Sigmoid colon (tissue), 6 donors: ENCODE measurements at regions not wholly inside any gene's neighbourhood (a gene's known extent, or its start where the extent isn't known, plus 50 kb on each side); places are given as distances from the start of the nearest gene placed in this dataset.

ENCODE experiments used
- DNase-seq: peaks from one replicate; pipeline ENCODE4 v3.0.0-alpha.2; 2019
- H3K27ac ChIP-seq, 4 donors: fragments of 200-600 bp; sonication (generic); one replicate each; pipeline ENCODE4 v1.5.1; 2016 to 2019; ENCODE audit warnings: mild to moderate bottlenecking in 1 of 4
- H3K27me3 ChIP-seq, 3 donors: fragments of 200-600 bp; sonication (generic); one replicate each; pipeline ENCODE4 v1.5.1; 2019; ENCODE audit warnings: mild to moderate bottlenecking in 1 of 3
- H3K36me3 ChIP-seq, 4 donors: fragments of 200-600 bp; sonication (generic); one replicate each; pipeline ENCODE4 v1.5.1; 2016 to 2019
- H3K4me1 ChIP-seq, 4 donors: fragments of 200-600 bp; sonication (generic); one replicate each; pipeline ENCODE4 v1.5.1; 2017 to 2019
- H3K4me3 ChIP-seq, 4 donors: fragments of 200-600 bp; sonication (generic); one replicate each; pipeline ENCODE4 v1.5.1; 2017 to 2019; ENCODE audit warnings: mild to moderate bottlenecking in 2 of 4, moderate library complexity in 1 of 4
- H3K9me3 ChIP-seq, 4 donors: fragments of 200-600 bp in 3 of 4; sonication (generic) in 3 of 4; one replicate each; pipeline versions ENCODE4 v1.5.1 to v1.6.1; 2013 to 2019
- EP300 ChIP-seq, 4 donors: sonication (generic); formaldehyde crosslinking; IDR thresholded peaks; one replicate each; pipeline ENCODE4 v1.6.1; 2017; ENCODE audit warnings: antibody characterized with exemption in 4 of 4
- POLR2A ChIP-seq, 2 donors: fragments of 450-650 bp; IDR thresholded peaks; one replicate each; pipeline ENCODE4 v1.6.1; 2016; ENCODE audit warnings: antibody characterized with exemption in 2 of 2, mild to moderate bottlenecking in 2 of 2, moderate library complexity in 2 of 2
- POLR2AphosphoS5 ChIP-seq, 4 donors: sonication (generic); formaldehyde crosslinking; IDR thresholded peaks; one replicate each; pipeline ENCODE4 v1.6.1; 2017; ENCODE audit warnings: antibody characterized with exemption in 4 of 4
- WGBS, 2 donors: extraction: QIAGEN DNeasy Blood & Tissue Kit; methylation state at CpG; one replicate each; pipeline ENCODE4 v1.1.7; 2013; 5-methylcytosine and 5-hydroxymethylcytosine counted together
- intact Hi-C: fragments of 100-400 bp; cut with DNase I; formaldehyde crosslinking; loops from one replicate; pipeline ENCODE4 v1.15.1; 2023
- TF ChIP-seq, protein P1 (sequence below), 4 experiments: fragments of 450-650 bp in 3 of 4; fragments of 200-600 bp in 1 of 4; IDR thresholded peaks; one replicate each; pipeline ENCODE4 v1.5.1; 2016 to 2019; ENCODE audit warnings: antibody characterized with exemption in 4 of 4, mild to moderate bottlenecking in 3 of 4, moderate library complexity in 2 of 4
- donor health status: healthy with polysubstance abuse.
- donor health status: healthy.

DNA sequence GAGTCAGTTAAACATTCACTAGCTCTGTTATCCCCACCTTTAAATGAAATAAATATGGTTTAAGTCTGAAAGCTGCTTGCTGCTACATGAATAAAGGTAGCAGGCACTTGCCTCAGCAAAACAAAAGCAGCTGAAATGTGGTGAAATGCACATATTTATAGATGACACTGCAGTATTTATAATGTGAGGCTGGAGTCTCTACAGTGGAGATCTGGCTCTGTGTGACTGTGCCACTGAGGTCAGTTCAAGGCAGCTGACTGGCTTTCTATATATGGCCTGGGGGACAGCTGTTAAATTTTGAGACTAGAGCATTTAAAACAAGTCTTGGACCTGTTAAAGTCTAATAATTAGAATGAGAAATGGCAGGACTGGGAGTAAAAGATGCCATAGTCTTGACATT, 859.6 kb upstream of the SEMA6A start:
- no peaks in the 10 kb centered on the region for H3K9me3 ChIP-seq
- intact Hi-C loops = loop anchor here (10.0 kb wide), 3 partner anchors 379 to 909 kb away; partner anchors contain the start of gene SEMA6A
- TF ChIP-seq, protein P1, sequence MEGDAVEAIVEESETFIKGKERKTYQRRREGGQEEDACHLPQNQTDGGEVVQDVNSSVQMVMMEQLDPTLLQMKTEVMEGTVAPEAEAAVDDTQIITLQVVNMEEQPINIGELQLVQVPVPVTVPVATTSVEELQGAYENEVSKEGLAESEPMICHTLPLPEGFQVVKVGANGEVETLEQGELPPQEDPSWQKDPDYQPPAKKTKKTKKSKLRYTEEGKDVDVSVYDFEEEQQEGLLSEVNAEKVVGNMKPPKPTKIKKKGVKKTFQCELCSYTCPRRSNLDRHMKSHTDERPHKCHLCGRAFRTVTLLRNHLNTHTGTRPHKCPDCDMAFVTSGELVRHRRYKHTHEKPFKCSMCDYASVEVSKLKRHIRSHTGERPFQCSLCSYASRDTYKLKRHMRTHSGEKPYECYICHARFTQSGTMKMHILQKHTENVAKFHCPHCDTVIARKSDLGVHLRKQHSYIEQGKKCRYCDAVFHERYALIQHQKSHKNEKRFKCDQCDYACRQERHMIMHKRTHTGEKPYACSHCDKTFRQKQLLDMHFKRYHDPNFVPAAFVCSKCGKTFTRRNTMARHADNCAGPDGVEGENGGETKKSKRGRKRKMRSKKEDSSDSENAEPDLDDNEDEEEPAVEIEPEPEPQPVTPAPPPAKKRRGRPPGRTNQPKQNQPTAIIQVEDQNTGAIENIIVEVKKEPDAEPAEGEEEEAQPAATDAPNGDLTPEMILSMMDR (IDR thresholded peaks at IDR 0.05) = no peak
- TF ChIP-seq POLR2AphosphoS5 (IDR thresholded peaks at IDR 0.05) (peak in 1 of 4 donors; percentile 9), POLR2A (IDR thresholded peaks at IDR 0.05) (no peak), EP300 (IDR thresholded peaks at IDR 0.05) (no peak)
- peaks cover 0 to 67% (median 40%) of the 10 kb centered on the region in 4 donors for H3K4me1 ChIP-seq
- DNase-seq = no peak
- H3K27me3 ChIP-seq = no peaks in the 10 kb centered on the region
- no peaks in the 10 kb centered on the region for H3K36me3 ChIP-seq
- no peak overlapping the region for H3K4me3 ChIP-seq
- H3K27ac ChIP-seq = peak overlapping the region in 3 of 4 donors; percentile 66 to 74 (median 71)

DNA sequence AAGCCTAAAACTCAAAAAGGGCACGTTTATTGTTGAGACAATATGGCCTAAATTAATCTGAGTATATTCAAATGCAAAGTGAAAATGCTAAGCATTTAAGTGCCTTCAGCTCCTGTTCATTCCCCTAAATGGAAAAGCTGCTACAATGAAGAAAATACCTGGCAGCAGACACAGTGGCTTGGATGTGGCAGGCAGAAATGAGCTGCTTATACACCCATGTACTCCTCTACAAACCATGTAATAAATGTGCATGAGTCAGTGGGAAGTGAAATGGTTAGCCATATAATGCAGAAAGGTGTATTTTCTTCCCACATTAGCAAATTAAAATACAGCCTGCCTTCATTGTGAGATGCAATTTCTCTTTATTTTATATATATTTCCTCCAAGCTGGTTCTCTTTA, 859.2 kb upstream of the SEMA6A start:
- H3K4me1 ChIP-seq = peaks cover 0 to 67% (median 40%) of the 10 kb centered on the region in 4 donors
- H3K36me3 ChIP-seq = no peaks in the 10 kb centered on the region
- H3K4me3 ChIP-seq = no peak overlapping the region
- no peaks in the 10 kb centered on the region for H3K27me3 ChIP-seq
- DNase-seq = no peak
- H3K9me3 ChIP-seq = no peaks in the 10 kb centered on the region
- intact Hi-C loops = loop anchor here (10.0 kb wide), 3 partner anchors 379 to 909 kb away; partner anchors contain the start of gene SEMA6A
- WGBS, 2 donors = 50 to 57% methylated on average over 1 of the region's 1 CpG
- TF ChIP-seq EP300 (IDR thresholded peaks at IDR 0.05) (no peak), POLR2AphosphoS5 (IDR thresholded peaks at IDR 0.05) (peak in 2 of 4 donors; percentile 18 to 28)
- H3K27ac ChIP-seq = peak overlapping the region in 3 of 4 donors; percentile 66 to 74 (median 71)

DNA sequence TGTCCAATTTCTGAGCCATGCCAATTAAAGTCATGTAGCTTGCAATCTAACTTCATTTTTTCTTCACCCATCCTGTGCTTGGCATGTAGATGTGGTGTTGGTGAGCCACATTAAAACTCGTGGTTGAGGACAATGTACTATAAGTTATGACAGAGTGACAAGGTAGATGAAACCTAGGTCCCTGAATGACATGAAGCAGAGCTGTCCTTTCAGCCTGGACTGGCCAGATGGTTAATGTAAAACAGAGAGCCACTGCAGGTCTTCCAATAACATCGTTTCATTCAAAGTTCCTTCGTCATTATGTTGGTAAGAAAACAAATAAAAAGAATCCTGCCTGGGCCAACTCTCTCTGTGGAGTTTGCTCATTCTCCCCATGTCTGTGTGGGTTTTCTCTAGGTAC, 856.5 kb upstream of the SEMA6A start:
- Histone ChIP-seq H3K4me1 (peaks cover 0 to 63% (median 40%) of the 10 kb centered on the region in 4 donors), H3K9me3 (no peaks in the 10 kb centered on the region), H3K36me3 (no peaks in the 10 kb centered on the region), H3K27ac (peak overlapping the region in 3 of 4 donors; percentile 54 to 74 (median 71)), H3K27me3 (no peaks in the 10 kb centered on the region), H3K4me3 (no peak overlapping the region)
- intact Hi-C loops = loop anchor here (10.0 kb wide), 3 partner anchors 376 to 906 kb away; partner anchors contain the start of gene SEMA6A
- TF ChIP-seq POLR2A (IDR thresholded peaks at IDR 0.05) (no peak), EP300 (IDR thresholded peaks at IDR 0.05) (peak; percentile 38 to 83 (median 56)), POLR2AphosphoS5 (IDR thresholded peaks at IDR 0.05) (peak; percentile 85 to 96 (median 90))
- TF ChIP-seq, protein P1 (IDR thresholded peaks at IDR 0.05) = no peak
- 42 to 72% methylated on average over 3 of the region's 3 CpGs for WGBS, 2 donors
- no peak for DNase-seq

DNA sequence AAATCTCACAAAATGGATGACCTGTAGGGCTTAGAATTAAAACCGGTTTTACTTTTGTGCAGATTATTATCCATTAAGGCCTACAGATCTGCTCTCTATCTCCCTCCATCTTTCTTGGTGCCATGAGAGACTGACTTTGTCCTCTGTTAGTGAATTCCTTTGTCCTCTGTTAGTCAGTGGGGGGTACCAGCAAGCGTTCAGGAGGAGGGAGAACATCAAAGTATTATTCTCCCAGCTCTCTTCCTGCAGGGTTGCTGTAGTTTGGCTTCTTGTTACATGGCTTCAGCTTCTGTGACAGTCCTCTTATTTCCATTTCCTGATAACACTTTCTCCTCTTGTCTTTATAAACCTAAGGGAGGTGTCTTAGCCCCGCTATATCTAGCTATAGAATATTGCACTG, 850.5 kb upstream of the SEMA6A start:
- no peak for TF ChIP-seq EP300 (IDR thresholded peaks at IDR 0.05)
- no peak for TF ChIP-seq POLR2AphosphoS5 (IDR thresholded peaks at IDR 0.05)
- TF ChIP-seq, protein P1 (IDR thresholded peaks at IDR 0.05) = no peak
- no peak for TF ChIP-seq POLR2A (IDR thresholded peaks at IDR 0.05)
- H3K27me3 ChIP-seq = no peaks in the 10 kb centered on the region
- no peak overlapping the region for H3K27ac ChIP-seq
- DNase-seq = no peak
- no peaks in the 10 kb centered on the region for H3K36me3 ChIP-seq
- WGBS, 2 donors = 80 to 92% methylated on average over 3 of the region's 3 CpGs
- peaks cover 0 to 5% (median 0%) of the 10 kb centered on the region in 4 donors for H3K9me3 ChIP-seq
- intact Hi-C loops = no loop called here
- H3K4me1 ChIP-seq = peaks cover 0 to 6% (median 0%) of the 10 kb centered on the region in 4 donors
- H3K4me3 ChIP-seq = no peak overlapping the region

DNA sequence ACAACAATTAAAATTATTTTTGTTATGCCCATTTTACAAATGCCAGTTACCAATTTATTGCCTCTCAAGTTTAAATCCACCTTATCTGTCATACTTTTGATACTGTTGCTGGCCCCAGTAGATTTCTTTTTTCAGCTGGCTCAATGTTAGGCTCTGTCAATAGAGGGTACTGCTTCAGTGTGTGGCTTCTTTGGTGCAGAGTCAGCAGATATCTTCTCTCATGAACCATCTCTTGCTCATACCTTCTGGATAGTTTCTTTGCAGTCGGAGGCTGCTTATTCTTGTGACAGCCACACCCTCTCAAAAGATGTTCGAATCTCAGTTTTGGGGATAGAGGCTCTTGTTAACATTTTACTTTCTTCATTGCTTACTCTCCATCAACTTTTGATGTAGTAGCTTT, 849.9 kb upstream of the SEMA6A start:
- Histone ChIP-seq H3K36me3 (no peaks in the 10 kb centered on the region), H3K27ac (no peak overlapping the region), H3K4me3 (no peak overlapping the region), H3K27me3 (no peaks in the 10 kb centered on the region), H3K4me1 (no peaks in the 10 kb centered on the region), H3K9me3 (peaks cover 0 to 5% (median 0%) of the 10 kb centered on the region in 4 donors)
- WGBS, 2 donors = 96 to 97% methylated on average over 2 of the region's 2 CpGs
- DNase-seq = no peak
- TF ChIP-seq, protein P1 (IDR thresholded peaks at IDR 0.05) = no peak
- TF ChIP-seq EP300 (IDR thresholded peaks at IDR 0.05) = no peak
- TF ChIP-seq POLR2AphosphoS5 (IDR thresholded peaks at IDR 0.05) = no peak
- no peak for TF ChIP-seq POLR2A (IDR thresholded peaks at IDR 0.05)
- intact Hi-C loops = no loop called here
